ENCODE measurements at regions not wholly inside any gene's neighbourhood (a gene's known extent, or its start where the extent isn't known, plus 50 kb on each side); places are given as distances from the start of the nearest gene placed in this dataset.

- no peaks in the 10 kb centered on the region for H3K27me3 ChIP-seq (ENCODE audit: control insufficient read depth, insufficient read depth)
- ATAC-seq, result no peak
- DNase-seq, result no peak
- no peak overlapping the region for H3K27ac ChIP-seq (ENCODE audit: low read length)
- peaks cover 2% of the 10 kb centered on the region for H3K4me1 ChIP-seq (ENCODE audit: control insufficient read depth, insufficient read depth, low read length)
- no peaks in the 10 kb centered on the region for H3K9me3 ChIP-seq (ENCODE audit: control insufficient read depth, low read length)
- intact Hi-C loops (cut with DNase I), result no loop called here
- H3K4me3 ChIP-seq (ENCODE audit: low read length), result no peak overlapping the region
- 81% methylated on average over 5 of the region's 5 CpGs for WGBS
These were observed 174.8 kb upstream of the MKI67 start for GRCh38 chr10:128301051-128301450.

DNA sequence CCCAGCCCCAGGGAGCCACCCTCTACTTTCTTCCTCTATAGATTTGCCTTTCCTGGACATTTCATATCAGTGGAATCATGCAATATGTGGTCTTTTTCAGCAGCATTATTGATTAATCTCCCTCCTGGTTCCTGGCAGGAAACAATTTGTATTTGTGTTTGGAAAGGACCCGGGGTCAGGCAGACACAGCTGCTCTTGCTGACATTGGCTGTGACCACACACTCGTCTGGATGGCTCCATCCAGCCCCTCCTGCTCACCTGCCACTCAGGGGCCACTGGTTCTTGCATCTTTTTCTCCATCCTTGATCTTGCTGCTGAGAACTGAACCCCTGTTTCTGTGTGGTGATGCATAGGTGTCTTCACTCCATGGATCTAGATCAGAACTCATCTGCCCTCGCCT is 176.6 kb upstream of the MKI67 start:
- ATAC-seq, result no peak
- 61% methylated on average over 3 of the region's 3 CpGs for WGBS
- intact Hi-C loops (cut with DNase I), result no loop called here

DNA sequence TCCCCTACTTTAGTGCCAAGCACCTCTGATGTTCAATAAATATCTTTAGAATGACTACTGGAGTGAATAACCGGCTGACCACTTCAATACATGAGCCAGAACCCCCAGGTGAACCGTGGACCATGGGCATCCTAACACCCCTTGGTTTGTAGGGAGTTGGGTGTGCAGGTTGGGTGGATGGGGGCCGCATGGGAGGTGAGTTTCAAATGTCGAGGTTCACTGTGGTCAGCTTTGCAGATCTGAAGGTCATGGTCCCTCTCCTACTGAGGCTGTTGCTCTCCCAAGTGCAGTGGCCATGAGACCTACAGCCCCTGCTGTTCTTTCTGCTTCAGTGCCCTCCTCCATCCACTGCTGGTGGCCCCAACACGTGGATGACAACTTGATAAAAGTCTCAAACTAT is 178.0 kb upstream of the MKI67 start:
- no peaks in the 10 kb centered on the region for H3K27me3 ChIP-seq (ENCODE audit: control insufficient read depth, insufficient read depth)
- no peak overlapping the region for H3K4me3 ChIP-seq (ENCODE audit: low read length)
- ATAC-seq (no peak), DNase-seq (no peak)
- intact Hi-C loops (cut with DNase I), result no loop called here
- no peaks in the 10 kb centered on the region for H3K9me3 ChIP-seq (ENCODE audit: control insufficient read depth, low read length)
- H3K27ac ChIP-seq (ENCODE audit: low read length), result no peak overlapping the region
- H3K4me1 ChIP-seq (ENCODE audit: control insufficient read depth, insufficient read depth, low read length), result no peaks in the 10 kb centered on the region
- WGBS, result 80% methylated on average over 5 of the region's 5 CpGs

More for the DNA sequence above, 176.6 kb upstream of the MKI67 start:
- Histone ChIP-seq H3K9me3 (ENCODE audit: control insufficient read depth, low read length) (no peaks in the 10 kb centered on the region), H3K27me3 (ENCODE audit: control insufficient read depth, insufficient read depth) (no peaks in the 10 kb centered on the region), H3K27ac (ENCODE audit: low read length) (no peak overlapping the region), H3K4me3 (ENCODE audit: low read length) (no peak overlapping the region), H3K4me1 (ENCODE audit: control insufficient read depth, insufficient read depth, low read length) (no peaks in the 10 kb centered on the region)
- DNase-seq, result no peak

DNA sequence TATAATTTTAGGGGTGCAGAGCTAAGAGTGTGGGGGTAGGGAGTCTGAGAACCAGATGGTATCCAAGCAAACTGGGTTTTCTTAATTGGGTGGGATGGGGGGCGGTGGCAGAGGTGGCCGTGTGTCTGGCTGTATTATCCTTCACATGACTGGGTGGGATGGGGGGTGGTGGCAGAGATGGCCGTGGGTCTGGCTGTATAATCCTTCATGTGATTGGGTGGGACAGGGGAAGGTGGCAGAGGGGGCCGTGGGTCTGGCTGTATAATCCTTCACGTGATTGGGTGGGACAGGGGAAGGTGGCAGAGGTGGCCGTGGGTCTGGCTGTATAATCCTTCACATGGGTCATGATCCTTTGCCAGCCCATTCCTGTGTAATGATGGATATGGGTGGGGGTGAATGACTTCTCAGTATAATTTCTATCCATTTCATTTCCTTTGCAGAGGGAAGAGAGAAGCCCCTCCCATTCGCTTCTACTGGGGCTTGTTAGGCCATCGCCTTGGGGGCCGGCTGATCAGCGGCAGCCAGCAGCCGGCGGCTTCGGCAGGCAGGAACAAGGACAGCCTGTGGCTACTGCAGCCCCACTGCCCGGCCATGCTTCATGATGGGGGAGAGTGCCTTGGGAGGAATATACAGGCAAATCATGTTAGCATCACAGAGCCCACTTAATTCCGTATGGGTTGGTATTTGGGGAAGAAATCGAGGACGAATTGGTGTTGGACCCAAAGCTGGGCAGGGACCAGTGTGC is 179.6 kb upstream of the MKI67 start:
- Histone ChIP-seq H3K4me3 (ENCODE audit: low read length) (no peak overlapping the region), H3K27me3 (ENCODE audit: control insufficient read depth, insufficient read depth) (no peaks in the 10 kb centered on the region), H3K4me1 (ENCODE audit: control insufficient read depth, insufficient read depth, low read length) (no peaks in the 10 kb centered on the region), H3K27ac (ENCODE audit: low read length) (no peak overlapping the region), H3K9me3 (ENCODE audit: control insufficient read depth, low read length) (no peaks in the 10 kb centered on the region)
- no peak for ATAC-seq
- intact Hi-C loops (cut with DNase I), result no loop called here
- 78% methylated on average over 17 of the region's 17 CpGs for WGBS
- no peak for DNase-seq

- H3K4me3 ChIP-seq (ENCODE audit: low read length), result no peak overlapping the region
- ATAC-seq (no peak), DNase-seq (no peak)
- WGBS, result 47% methylated on average over 6 of the region's 6 CpGs
- no peaks in the 10 kb centered on the region for H3K9me3 ChIP-seq (ENCODE audit: control insufficient read depth, low read length)
- H3K27ac ChIP-seq (ENCODE audit: low read length), result no peak overlapping the region
- intact Hi-C loops (cut with DNase I), result no loop called here
- no peaks in the 10 kb centered on the region for H3K27me3 ChIP-seq (ENCODE audit: control insufficient read depth, insufficient read depth)
- no peaks in the 10 kb centered on the region for H3K4me1 ChIP-seq (ENCODE audit: control insufficient read depth, insufficient read depth, low read length)
These were observed 180.3 kb upstream of the MKI67 start for GRCh38 chr10:128306535-128306934.

GRCh38 chr10:128306966-128307365 is 180.7 kb upstream of the MKI67 start:
- 94% methylated on average over 2 of the region's 2 CpGs for WGBS
- intact Hi-C loops (cut with DNase I), result no loop called here
- H3K9me3 ChIP-seq (ENCODE audit: control insufficient read depth, low read length), result no peaks in the 10 kb centered on the region
- H3K4me3 ChIP-seq (ENCODE audit: low read length), result no peak overlapping the region
- no peaks in the 10 kb centered on the region for H3K27me3 ChIP-seq (ENCODE audit: control insufficient read depth, insufficient read depth)
- no peaks in the 10 kb centered on the region for H3K4me1 ChIP-seq (ENCODE audit: control insufficient read depth, insufficient read depth, low read length)
- DNase-seq, result no peak
- ATAC-seq, result no peak
- H3K27ac ChIP-seq (ENCODE audit: low read length), result no peak overlapping the region

GRCh38 chr10:128307820-128308219 is 181.6 kb upstream of the MKI67 start:
- H3K27me3 ChIP-seq (ENCODE audit: control insufficient read depth, insufficient read depth), result no peaks in the 10 kb centered on the region
- no peak for DNase-seq

GRCh38 chr10:128310971-128311658 is 184.9 kb upstream of the MKI67 start:
- Histone ChIP-seq H3K27me3 (ENCODE audit: control insufficient read depth, insufficient read depth) (no peaks in the 10 kb centered on the region), H3K4me3 (ENCODE audit: low read length) (no peak overlapping the region), H3K4me1 (ENCODE audit: control insufficient read depth, insufficient read depth, low read length) (no peaks in the 10 kb centered on the region), H3K9me3 (ENCODE audit: control insufficient read depth, low read length) (no peaks in the 10 kb centered on the region), H3K27ac (ENCODE audit: low read length) (no peak overlapping the region)
- WGBS, result 68% methylated on average over 9 of the region's 9 CpGs
- DNase-seq (no peak), ATAC-seq (no peak)
- intact Hi-C loops (cut with DNase I), result no loop called here

More at GRCh38 chr10:128307820-128308219, 181.6 kb upstream of the MKI67 start:
- 89% methylated on average over 1 of the region's 1 CpG for WGBS
- H3K27ac ChIP-seq (ENCODE audit: low read length), result no peak overlapping the region
- ATAC-seq, result no peak
- H3K9me3 ChIP-seq (ENCODE audit: control insufficient read depth, low read length), result no peaks in the 10 kb centered on the region
- no peak overlapping the region for H3K4me3 ChIP-seq (ENCODE audit: low read length)
- intact Hi-C loops (cut with DNase I), result no loop called here
- no peaks in the 10 kb centered on the region for H3K4me1 ChIP-seq (ENCODE audit: control insufficient read depth, insufficient read depth, low read length)

DNA sequence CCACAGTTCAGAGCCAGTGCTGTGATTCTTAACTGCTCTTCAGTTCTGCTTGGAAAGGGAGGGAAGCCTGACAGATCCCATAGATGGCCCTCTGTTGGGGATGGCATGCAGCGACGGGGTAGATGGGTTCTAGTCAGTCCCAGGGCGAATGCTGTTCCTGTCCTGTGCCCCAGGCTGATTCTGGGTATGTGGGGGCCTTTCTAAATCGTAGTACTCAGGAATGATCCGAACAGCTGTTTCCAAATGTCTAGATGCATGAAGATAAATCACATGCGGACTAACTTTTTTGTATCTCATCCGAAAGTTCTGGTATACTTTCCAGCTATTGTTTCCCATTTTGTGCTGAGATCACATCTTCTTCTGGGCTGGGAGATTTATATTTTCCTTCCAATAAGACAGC is 186.0 kb upstream of the MKI67 start:
- no peak for DNase-seq
- WGBS, result 83% methylated on average over 7 of the region's 7 CpGs
- H3K4me1 ChIP-seq (ENCODE audit: control insufficient read depth, insufficient read depth, low read length), result no peaks in the 10 kb centered on the region
- no peaks in the 10 kb centered on the region for H3K9me3 ChIP-seq (ENCODE audit: control insufficient read depth, low read length)
- ATAC-seq, result no peak
- H3K27ac ChIP-seq (ENCODE audit: low read length), result no peak overlapping the region
- no peaks in the 10 kb centered on the region for H3K27me3 ChIP-seq (ENCODE audit: control insufficient read depth, insufficient read depth)
- intact Hi-C loops (cut with DNase I), result no loop called here
- no peak overlapping the region for H3K4me3 ChIP-seq (ENCODE audit: low read length)

DNA sequence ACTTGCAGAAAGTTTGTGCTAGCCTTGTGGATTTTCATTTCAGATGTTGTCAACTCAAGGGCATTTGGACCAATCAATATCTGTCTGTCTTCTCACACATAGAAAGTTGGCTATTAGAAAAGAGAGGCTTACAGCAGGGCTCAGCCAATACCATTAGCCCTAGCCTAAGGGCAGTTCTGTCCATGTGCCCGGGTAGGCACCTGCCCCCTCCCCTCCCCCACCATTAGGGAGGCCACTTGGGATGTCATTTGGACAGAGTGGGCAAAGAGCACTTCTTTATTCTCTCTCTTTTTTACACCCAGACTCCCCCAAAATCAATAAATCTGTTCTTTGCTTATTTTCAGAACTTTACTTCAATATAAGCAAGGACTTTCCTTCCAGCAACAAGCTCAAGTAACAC is 188.5 kb upstream of the MKI67 start:
- 73% methylated on average over 1 of the region's 1 CpG for WGBS
- intact Hi-C loops (cut with DNase I), result no loop called here

DNA sequence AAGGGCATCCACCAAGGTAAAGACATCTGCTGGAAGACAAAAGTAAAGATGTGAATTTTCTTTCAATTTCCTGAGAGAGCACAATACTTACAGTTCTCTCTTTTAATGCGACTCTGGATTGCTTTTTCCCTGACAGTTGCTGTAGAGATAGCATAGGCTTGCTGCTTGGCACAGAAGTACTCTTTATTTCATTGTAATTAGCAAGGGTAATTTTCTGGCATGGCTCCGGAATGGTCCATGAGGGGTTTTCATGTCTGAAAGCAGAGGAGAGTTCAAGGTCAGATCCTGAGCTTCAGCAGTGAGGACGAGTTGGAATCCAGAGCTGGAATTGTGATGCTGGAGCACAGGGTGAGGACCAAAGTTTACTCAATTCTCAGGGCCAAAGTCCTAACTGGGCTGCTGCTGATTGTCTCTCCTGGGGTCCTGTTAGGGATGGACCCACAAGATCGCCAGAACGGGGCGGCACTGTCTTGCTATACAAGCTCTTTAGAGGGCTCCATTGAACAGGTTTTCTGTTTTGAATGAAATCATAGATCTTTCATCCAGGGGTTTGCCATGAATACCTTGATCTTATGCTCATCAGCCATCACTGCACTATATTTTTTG is 190.0 kb upstream of the MKI67 start:
- Histone ChIP-seq H3K9me3 (ENCODE audit: control insufficient read depth, low read length) (no peaks in the 10 kb centered on the region), H3K4me1 (ENCODE audit: control insufficient read depth, insufficient read depth, low read length) (no peaks in the 10 kb centered on the region), H3K4me3 (ENCODE audit: low read length) (no peak overlapping the region), H3K27me3 (ENCODE audit: control insufficient read depth, insufficient read depth) (no peaks in the 10 kb centered on the region), H3K27ac (ENCODE audit: low read length) (no peak overlapping the region)
- 71% methylated on average over 6 of the region's 6 CpGs for WGBS
- intact Hi-C loops (cut with DNase I), result no loop called here
- no peak for ATAC-seq
- no peak for DNase-seq

More for the DNA sequence above, 188.5 kb upstream of the MKI67 start:
- no peak for ATAC-seq
- Histone ChIP-seq H3K27me3 (ENCODE audit: control insufficient read depth, insufficient read depth) (no peaks in the 10 kb centered on the region), H3K4me3 (ENCODE audit: low read length) (no peak overlapping the region), H3K27ac (ENCODE audit: low read length) (no peak overlapping the region), H3K9me3 (ENCODE audit: control insufficient read depth, low read length) (no peaks in the 10 kb centered on the region), H3K4me1 (ENCODE audit: control insufficient read depth, insufficient read depth, low read length) (no peaks in the 10 kb centered on the region)
- DNase-seq, result no peak
